HG03066 (cell line): ENCODE measurements at regions not wholly inside any gene's neighbourhood (a gene's known extent, or its start where the extent isn't known, plus 50 kb on each side); places are given as distances from the start of the nearest gene placed in this dataset.

Source experiments
- ATAC-seq: cut with Tn5 transposase; IDR thresholded peaks from one replicate; pipeline ENCODE4 v1.9.1; 2021; ENCODE audit warnings: low read depth; ENCODE audit not compliant: unreplicated experiment

GRCh38 chr7:114026486-114027089, 107.8 kb upstream of the PPP1R3A start:
- peak; percentile 86 for ATAC-seq

GRCh38 chr7:114021135-114021534, 102.3 kb upstream of the PPP1R3A start:
- no peak for ATAC-seq

DNA sequence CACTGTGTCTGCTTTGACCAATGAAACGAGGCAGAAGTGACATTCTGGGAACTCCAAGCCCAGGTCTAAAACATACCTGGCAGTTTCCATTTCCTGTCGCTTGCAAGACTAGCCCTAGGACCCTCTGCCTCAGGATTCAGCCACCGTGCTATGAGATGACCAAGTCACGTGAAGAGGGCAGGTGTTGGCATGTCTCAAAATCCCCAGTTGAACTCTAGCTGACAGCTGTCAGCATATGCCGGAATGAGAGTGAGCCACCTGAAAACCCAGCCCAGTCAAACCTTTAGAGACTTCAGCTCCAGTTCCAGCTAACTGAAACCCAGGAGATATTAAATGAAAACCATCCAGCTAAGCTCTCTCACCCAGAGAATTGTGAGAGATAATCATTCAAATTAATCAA, 89.9 kb upstream of the PPP1R3A start:
- ATAC-seq = no peak

DNA sequence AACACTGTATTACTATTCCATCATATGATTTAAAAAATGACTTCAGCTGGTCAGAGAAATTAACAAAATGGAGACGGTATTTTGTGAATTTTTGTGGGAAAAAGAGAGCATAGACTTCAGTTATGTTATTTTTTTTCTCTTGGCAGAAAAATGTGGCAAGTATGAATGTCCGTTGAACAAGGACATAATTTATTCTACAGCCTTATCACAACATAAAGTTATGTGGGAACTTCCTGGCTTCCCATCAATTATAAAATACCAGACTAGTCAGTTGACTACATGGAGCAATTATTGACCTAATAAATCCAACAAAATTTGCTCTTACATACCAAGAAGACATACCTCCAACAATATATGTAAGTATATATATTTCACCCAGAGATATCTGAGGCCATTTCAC, 88.6 kb upstream of the PPP1R3A start:
- no peak for ATAC-seq

GRCh38 chr7:113998934-113999333, 80.1 kb upstream of the PPP1R3A start:
- no peak for ATAC-seq

- no peak for ATAC-seq
Measured at GRCh38 chr7:113996405-113996804, 77.6 kb upstream of the PPP1R3A start.

DNA sequence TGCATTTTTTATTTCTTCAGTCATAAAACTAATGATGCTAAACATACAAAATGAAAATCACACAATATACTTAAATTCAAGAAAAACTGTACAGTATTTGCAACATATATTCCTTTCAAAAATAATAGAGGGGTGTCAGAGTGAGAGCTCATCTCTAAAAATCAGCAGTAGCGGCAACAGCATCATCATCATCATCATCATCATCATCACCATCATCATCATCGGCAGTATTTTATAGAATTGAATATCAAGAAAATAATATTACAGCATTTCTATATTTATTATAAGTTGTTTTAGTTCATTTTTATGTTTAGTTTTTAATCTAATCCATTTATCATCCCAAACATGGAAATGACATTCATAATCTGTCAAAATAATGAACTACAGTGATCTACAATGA, 67.4 kb upstream of the PPP1R3A start:
- no peak for ATAC-seq

DNA sequence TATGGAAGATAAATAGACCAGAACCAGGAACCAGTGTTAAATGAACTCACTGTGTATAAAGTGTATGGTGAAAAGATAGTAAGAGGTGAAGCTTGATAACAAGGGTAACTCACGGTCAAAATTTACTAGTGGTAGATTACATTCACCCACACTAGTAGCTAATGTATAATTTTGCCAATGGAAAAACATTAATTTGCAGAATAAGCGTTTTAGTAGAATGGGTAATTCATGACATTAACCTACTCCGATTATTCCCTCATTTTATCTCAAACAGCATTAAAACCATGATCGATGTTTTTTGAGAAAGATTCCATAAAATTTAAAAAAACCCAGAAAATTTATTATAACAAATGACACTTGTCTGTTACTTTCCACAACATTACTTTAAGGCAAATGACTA, 57.7 kb upstream of the PPP1R3A start:
- ATAC-seq = no peak

- no peak for ATAC-seq
Measured at GRCh38 chr7:113968713-113969112, 49.9 kb upstream of the PPP1R3A start.
